Endothelial cell of umbilical vein (primary cell): ENCODE measurements at regions not wholly inside any gene's neighbourhood (a gene's known extent, or its start where the extent isn't known, plus 50 kb on each side); places are given as distances from the start of the nearest gene placed in this dataset.

Experiments
- CTCF ChIP-seq, 2 donors: IDR thresholded peaks; 1 replicate in 1 of 2; 2 replicates in 1 of 2; pipeline ENCODE4 v1.5.1; 2011; ENCODE audit warnings: low read length in 2 of 2, mild to moderate bottlenecking in 2 of 2, moderate library complexity in 2 of 2, control low read depth in 1 of 2, inconsistent platforms in 1 of 2, low read depth in 1 of 2; ENCODE audit not compliant: insufficient read depth in 1 of 2; ENCODE audit errors: extremely low read depth in 1 of 2
- EZH2 ChIP-seq: IDR thresholded peaks from 2 replicates; pipeline ENCODE4 v1.6.1; 2012; ENCODE audit warnings: borderline replicate concordance, low read depth, mild to moderate bottlenecking, moderate library complexity, low read length, inconsistent platforms; ENCODE audit not compliant: severe bottlenecking
- MAX ChIP-seq: IDR thresholded peaks from 2 replicates; pipeline ENCODE4 v1.6.1; 2011; ENCODE audit not compliant: insufficient read depth, insufficient read length
- MYC ChIP-seq: IDR thresholded peaks from one replicate; pipeline ENCODE4 v1.6.1; 2011; ENCODE audit warnings: mild to moderate bottlenecking, low read depth, low read length
- POLR2A ChIP-seq: IDR thresholded peaks from 2 replicates; pipeline ENCODE4 v1.6.1; 2012; ENCODE audit warnings: low read depth, mild to moderate bottlenecking, control low read depth, low read length
- POLR2AphosphoS5 ChIP-seq: IDR thresholded peaks from 2 replicates; pipeline ENCODE4 v1.6.1; 2012; ENCODE audit warnings: low read depth, mild to moderate bottlenecking, control low read depth, low read length, moderate library complexity; ENCODE audit not compliant: insufficient read depth

GRCh38 chr10:90326498-90327267, 531.2 kb downstream of the HTR7 start:
- TF ChIP-seq CTCF (IDR thresholded peaks at IDR 0.05; ENCODE audit: extremely low read depth in 1 of 2, insufficient read depth in 1 of 2, low read depth in 1 of 2, low read length in 2 of 2) (no peak), POLR2A (no peak), POLR2AphosphoS5 (no peak), EZH2 (no peak), MAX (no peak), MYC (no peak)
